GM12875 (cell line): ENCODE measurements at regions not wholly inside any gene's neighbourhood (a gene's known extent, or its start where the extent isn't known, plus 50 kb on each side); places are given as distances from the start of the nearest gene placed in this dataset.

Experiments used
- H3K4me3 ChIP-seq: one replicate; pipeline ENCODE4 v1.5.1; 2011; ENCODE audit warnings: low read depth, low read length, control low read depth
- CTCF ChIP-seq: IDR thresholded peaks from 2 replicates; pipeline ENCODE4 v1.5.1; 2011; ENCODE audit warnings: low read depth, mild to moderate bottlenecking, control low read depth, inconsistent platforms, low read length, moderate library complexity, borderline replicate concordance; ENCODE audit not compliant: insufficient read depth

- H3K4me3 ChIP-seq: no peak overlapping the region
These were observed 606.9 kb upstream of the SALL1 start for GRCh38 chr16:51757921-51758479.

GRCh38 chr16:51757505-51757904 lies 606.4 kb upstream of the SALL1 start:
- H3K4me3 ChIP-seq: no peak overlapping the region
- no peak for TF ChIP-seq CTCF

More at GRCh38 chr16:51757921-51758479, 606.9 kb upstream of the SALL1 start:
- TF ChIP-seq CTCF: no peak

GRCh38 chr16:51757124-51757470 lies 606.0 kb upstream of the SALL1 start:
- no peak overlapping the region for H3K4me3 ChIP-seq
- no peak for TF ChIP-seq CTCF

- H3K4me3 ChIP-seq: no peak overlapping the region
- no peak for TF ChIP-seq CTCF
These were observed 605.5 kb upstream of the SALL1 start for GRCh38 chr16:51756447-51757123.

- H3K4me3 ChIP-seq: no peak overlapping the region
- no peak for TF ChIP-seq CTCF
These were observed 604.7 kb upstream of the SALL1 start for GRCh38 chr16:51755577-51756355.

- no peak overlapping the region for H3K4me3 ChIP-seq
- no peak for TF ChIP-seq CTCF
These were observed 604.0 kb upstream of the SALL1 start for GRCh38 chr16:51755039-51755501.
